ENCODE measurements at regions not wholly inside any gene's neighbourhood (a gene's known extent, or its start where the extent isn't known, plus 50 kb on each side); places are given as distances from the start of the nearest gene placed in this dataset.

DNA sequence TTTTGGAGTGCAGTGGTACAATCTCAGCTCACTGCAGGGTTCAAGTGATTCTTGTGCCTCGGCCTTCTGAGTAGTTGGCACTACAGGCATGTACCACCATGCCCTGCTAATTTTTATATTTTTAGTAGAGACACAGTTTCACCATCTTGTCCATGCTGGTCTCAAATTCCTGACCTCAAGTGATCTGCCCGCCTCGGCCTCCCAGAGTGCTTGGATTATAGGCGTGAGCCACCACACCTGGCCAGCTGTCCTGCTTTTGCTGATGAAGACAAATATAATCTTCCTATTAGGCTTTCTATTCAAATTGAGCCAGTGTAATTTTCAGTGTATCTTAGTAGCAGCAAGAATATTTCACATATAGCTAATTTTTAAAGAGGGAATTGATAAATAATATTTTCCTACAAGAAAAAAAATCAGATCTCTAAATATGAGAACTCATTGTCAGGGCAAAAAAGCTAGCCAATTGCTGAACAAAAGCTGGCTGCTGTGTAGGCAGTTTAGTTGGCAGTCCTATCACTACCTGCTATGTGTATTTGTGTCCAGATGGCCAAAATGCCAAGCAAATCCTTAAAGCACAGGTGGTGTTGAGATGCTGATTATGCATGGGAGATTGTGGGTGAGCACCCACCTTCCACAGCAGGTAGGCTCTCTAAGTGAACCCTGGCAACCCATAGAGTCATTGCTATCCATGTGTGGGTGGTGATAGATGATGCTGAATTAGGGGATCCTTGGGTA, 60.8 kb upstream of the STAM2 start:
- TF ChIP-seq POLR2AphosphoS5 (IDR thresholded peaks at IDR 0.05), result no peak
- TF ChIP-seq, protein P1, sequence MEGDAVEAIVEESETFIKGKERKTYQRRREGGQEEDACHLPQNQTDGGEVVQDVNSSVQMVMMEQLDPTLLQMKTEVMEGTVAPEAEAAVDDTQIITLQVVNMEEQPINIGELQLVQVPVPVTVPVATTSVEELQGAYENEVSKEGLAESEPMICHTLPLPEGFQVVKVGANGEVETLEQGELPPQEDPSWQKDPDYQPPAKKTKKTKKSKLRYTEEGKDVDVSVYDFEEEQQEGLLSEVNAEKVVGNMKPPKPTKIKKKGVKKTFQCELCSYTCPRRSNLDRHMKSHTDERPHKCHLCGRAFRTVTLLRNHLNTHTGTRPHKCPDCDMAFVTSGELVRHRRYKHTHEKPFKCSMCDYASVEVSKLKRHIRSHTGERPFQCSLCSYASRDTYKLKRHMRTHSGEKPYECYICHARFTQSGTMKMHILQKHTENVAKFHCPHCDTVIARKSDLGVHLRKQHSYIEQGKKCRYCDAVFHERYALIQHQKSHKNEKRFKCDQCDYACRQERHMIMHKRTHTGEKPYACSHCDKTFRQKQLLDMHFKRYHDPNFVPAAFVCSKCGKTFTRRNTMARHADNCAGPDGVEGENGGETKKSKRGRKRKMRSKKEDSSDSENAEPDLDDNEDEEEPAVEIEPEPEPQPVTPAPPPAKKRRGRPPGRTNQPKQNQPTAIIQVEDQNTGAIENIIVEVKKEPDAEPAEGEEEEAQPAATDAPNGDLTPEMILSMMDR (IDR thresholded peaks at IDR 0.05), result no peak
